ENCODE measurements at regions not wholly inside any gene's neighbourhood (a gene's known extent, or its start where the extent isn't known, plus 50 kb on each side); places are given as distances from the start of the nearest gene placed in this dataset.

- no peak for TF ChIP-seq CTCF (conservative IDR thresholded peaks at IDR 0.05)
- H3K4me1 Mint-ChIP-seq (ENCODE audit: unreplicated experiment): no peaks in the 10 kb centered on the region
- peaks cover 8% of the 10 kb centered on the region for H3K27me3 Mint-ChIP-seq
- no peak overlapping the region for H3K4me3 Mint-ChIP-seq
- peaks cover 5% of the 10 kb centered on the region for H3K9me3 Mint-ChIP-seq
- no peak for DNase-seq (ENCODE audit: extremely low spot score, unreplicated experiment)
- H3K27ac Mint-ChIP-seq: no peak overlapping the region
- H3K36me3 Mint-ChIP-seq: no peaks in the 10 kb centered on the region
Observed at GRCh38 chr12:111283966-111284365, 84.9 kb downstream of the PHETA1 start.

- DNase-seq (ENCODE audit: extremely low spot score, unreplicated experiment): no peak
- H3K9me3 Mint-ChIP-seq: peaks cover 5% of the 10 kb centered on the region
- TF ChIP-seq CTCF (conservative IDR thresholded peaks at IDR 0.05): no peak
- no peaks in the 10 kb centered on the region for H3K36me3 Mint-ChIP-seq
- H3K4me1 Mint-ChIP-seq (ENCODE audit: unreplicated experiment): no peaks in the 10 kb centered on the region
- peaks cover 8% of the 10 kb centered on the region for H3K27me3 Mint-ChIP-seq
- H3K27ac Mint-ChIP-seq: no peak overlapping the region
- no peak overlapping the region for H3K4me3 Mint-ChIP-seq
Observed at GRCh38 chr12:111283521-111283920, 85.4 kb downstream of the PHETA1 start.

- H3K36me3 Mint-ChIP-seq: no peaks in the 10 kb centered on the region
- peaks cover 4% of the 10 kb centered on the region for H3K27me3 Mint-ChIP-seq
- no peak for DNase-seq (ENCODE audit: extremely low spot score, unreplicated experiment)
- H3K27ac Mint-ChIP-seq: no peak overlapping the region
- peaks cover 4% of the 10 kb centered on the region for H3K4me1 Mint-ChIP-seq (ENCODE audit: unreplicated experiment)
- H3K4me3 Mint-ChIP-seq: no peak overlapping the region
- no peak for TF ChIP-seq CTCF (conservative IDR thresholded peaks at IDR 0.05)
- peaks cover 5% of the 10 kb centered on the region for H3K9me3 Mint-ChIP-seq
Observed at GRCh38 chr12:111277570-111277969, 91.3 kb downstream of the PHETA1 start.

- H3K27ac Mint-ChIP-seq: no peak overlapping the region
- peaks cover 5% of the 10 kb centered on the region for H3K9me3 Mint-ChIP-seq
- DNase-seq (ENCODE audit: extremely low spot score, unreplicated experiment): no peak
- no peak overlapping the region for H3K4me3 Mint-ChIP-seq
- peaks cover 4% of the 10 kb centered on the region for H3K4me1 Mint-ChIP-seq (ENCODE audit: unreplicated experiment)
- H3K27me3 Mint-ChIP-seq: peaks cover under 1% of the 10 kb centered on the region
- no peak for TF ChIP-seq CTCF (conservative IDR thresholded peaks at IDR 0.05)
- H3K36me3 Mint-ChIP-seq: no peaks in the 10 kb centered on the region
Observed at GRCh38 chr12:111276146-111276545, 92.7 kb downstream of the PHETA1 start.

- peaks cover 6% of the 10 kb centered on the region for H3K27me3 Mint-ChIP-seq
- H3K27ac Mint-ChIP-seq: no peak overlapping the region
- no peak for DNase-seq (ENCODE audit: extremely low spot score, unreplicated experiment)
- H3K9me3 Mint-ChIP-seq: no peaks in the 10 kb centered on the region
- H3K4me3 Mint-ChIP-seq: no peak overlapping the region
- H3K36me3 Mint-ChIP-seq: no peaks in the 10 kb centered on the region
- TF ChIP-seq CTCF (conservative IDR thresholded peaks at IDR 0.05): no peak
- H3K4me1 Mint-ChIP-seq (ENCODE audit: unreplicated experiment): peaks cover 4% of the 10 kb centered on the region
Observed at GRCh38 chr12:111275308-111275707, 93.6 kb downstream of the PHETA1 start.

GRCh38 chr12:111274777-111275176, 94.1 kb downstream of the PHETA1 start:
- no peak for DNase-seq (ENCODE audit: extremely low spot score, unreplicated experiment)
- Mint-ChIP-seq H3K36me3 (no peaks in the 10 kb centered on the region), H3K4me3 (no peak overlapping the region), H3K4me1 (ENCODE audit: unreplicated experiment) (peaks cover 4% of the 10 kb centered on the region), H3K27ac (no peak overlapping the region), H3K9me3 (no peaks in the 10 kb centered on the region), H3K27me3 (peaks cover 10% of the 10 kb centered on the region)
- TF ChIP-seq CTCF (conservative IDR thresholded peaks at IDR 0.05): peak; percentile 70

Data from type B pancreatic cell (in vitro differentiated cells).